Activated CD4-positive, CD25-positive, alpha-beta regulatory T cell treated with anti-CD3 and anti-CD28 coated beads, Interleukin-2, amount 50 U/mL, for 24 hours (primary cell): ENCODE measurements at regions not wholly inside any gene's neighbourhood (a gene's known extent, or its start where the extent isn't known, plus 50 kb on each side); places are given as distances from the start of the nearest gene placed in this dataset.
"Not testable (repeated sequence)": the region's sequence is repeated elsewhere in the genome, so short reads cannot be mapped to it uniquely, and the experiment has no call there.

Experiments used
- ATAC-seq, 2 donors: fragments of 150-1000 bp; cut with Tn5 transposase; one replicate each; pipeline ENCODE4 v1.10.0; 2021; ENCODE audit warnings: mild to moderate bottlenecking in 1 of 2, moderate library complexity in 1 of 2

- no peak for ATAC-seq
Observed at GRCh38 chr19:30244533-30244932, 127.7 kb upstream of the ZNF536 start.

GRCh38 chr19:30245401-30246039, 126.7 kb upstream of the ZNF536 start:
- no peak for ATAC-seq

- no peak for ATAC-seq
Observed at GRCh38 chr19:30249911-30250310, 122.3 kb upstream of the ZNF536 start.

- ATAC-seq, result no peak
Observed at GRCh38 chr19:30252214-30252613, 120.0 kb upstream of the ZNF536 start.

- no peak for ATAC-seq
Observed at GRCh38 chr19:30253581-30253996, 118.6 kb upstream of the ZNF536 start.

GRCh38 chr19:30254158-30254557, 118.0 kb upstream of the ZNF536 start:
- ATAC-seq, result no peak

- ATAC-seq, result no peak
Observed at GRCh38 chr19:30254789-30255188, 117.4 kb upstream of the ZNF536 start.

GRCh38 chr19:30255791-30256495, 116.2 kb upstream of the ZNF536 start:
- ATAC-seq, result no peak

- no peak for ATAC-seq
Observed at GRCh38 chr19:30256496-30256850, 115.7 kb upstream of the ZNF536 start.

GRCh38 chr19:30263830-30264381, 108.3 kb upstream of the ZNF536 start:
- no peak for ATAC-seq

- ATAC-seq, result not testable (repeated sequence)
Observed at GRCh38 chr19:30265918-30266317, 106.3 kb upstream of the ZNF536 start.

- no peak for ATAC-seq
Observed at GRCh38 chr19:30266687-30267086, 105.5 kb upstream of the ZNF536 start.

GRCh38 chr19:30267332-30267731, 104.9 kb upstream of the ZNF536 start:
- no peak for ATAC-seq

GRCh38 chr19:30268601-30269000, 103.6 kb upstream of the ZNF536 start:
- no peak for ATAC-seq

GRCh38 chr19:30269638-30270037, 102.5 kb upstream of the ZNF536 start:
- no peak for ATAC-seq

GRCh38 chr19:30271816-30272215, 100.4 kb upstream of the ZNF536 start:
- no peak for ATAC-seq

GRCh38 chr19:30272554-30272953, 99.6 kb upstream of the ZNF536 start:
- no peak for ATAC-seq

- ATAC-seq, result no peak
Observed at GRCh38 chr19:30273184-30273583, 99.0 kb upstream of the ZNF536 start.

- no peak for ATAC-seq
Observed at GRCh38 chr19:30274987-30275386, 97.2 kb upstream of the ZNF536 start.

GRCh38 chr19:30276011-30276882, 95.9 kb upstream of the ZNF536 start:
- ATAC-seq, result no peak

- no peak for ATAC-seq
Observed at GRCh38 chr19:30276883-30277280, 95.3 kb upstream of the ZNF536 start.

- no peak for ATAC-seq
Observed at GRCh38 chr19:30277941-30278881, 94.0 kb upstream of the ZNF536 start.
